Sciatic nerve (tissue), 2 donors: ENCODE measurements at regions not wholly inside any gene's neighbourhood (a gene's known extent, or its start where the extent isn't known, plus 50 kb on each side); places are given as distances from the start of the nearest gene placed in this dataset.

Experiments used
- ATAC-seq: fragments of 200-7000 bp; cut with Tn5 transposase; one replicate; pipeline ENCODE4 v1.9.1; 2020; ENCODE audit warnings: mild to moderate bottlenecking, moderate library complexity
- DNase-seq: peaks from one replicate; pipeline ENCODE4 v3.0.0-alpha.2; 2020; ENCODE audit warnings: low spot score
- intact Hi-C: fragments of 100-400 bp; cut with DNase I; formaldehyde crosslinking; loops from one replicate; pipeline ENCODE4 v1.14.2; 2022
- donor health status: DM: no; HTN: no; CAD: no.
- donor health status: DM: no; HTN: no; CAD: no.

DNA sequence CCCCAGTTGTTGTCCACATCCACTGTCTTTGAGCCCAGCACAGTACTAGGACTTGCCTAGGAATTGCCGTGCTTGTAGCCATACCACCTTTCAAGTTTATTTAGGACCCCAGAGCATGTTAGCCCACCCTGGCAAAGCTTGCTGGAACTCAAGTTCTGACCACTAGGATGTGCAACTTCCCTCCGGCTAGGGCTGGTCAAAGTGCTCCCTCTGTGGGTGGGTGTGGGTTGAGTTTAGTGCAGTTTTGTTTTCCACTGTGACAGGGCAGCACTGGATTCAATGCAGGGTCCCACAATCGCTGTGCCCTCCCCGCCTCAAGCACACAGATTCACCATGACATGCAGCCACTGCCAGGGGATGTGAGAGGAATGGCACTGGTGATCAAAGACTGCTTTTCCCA lies 96.0 kb downstream of the RASGEF1B start:
- intact Hi-C loops, result no loop called here
- DNase-seq (no peak), ATAC-seq (no peak)

DNA sequence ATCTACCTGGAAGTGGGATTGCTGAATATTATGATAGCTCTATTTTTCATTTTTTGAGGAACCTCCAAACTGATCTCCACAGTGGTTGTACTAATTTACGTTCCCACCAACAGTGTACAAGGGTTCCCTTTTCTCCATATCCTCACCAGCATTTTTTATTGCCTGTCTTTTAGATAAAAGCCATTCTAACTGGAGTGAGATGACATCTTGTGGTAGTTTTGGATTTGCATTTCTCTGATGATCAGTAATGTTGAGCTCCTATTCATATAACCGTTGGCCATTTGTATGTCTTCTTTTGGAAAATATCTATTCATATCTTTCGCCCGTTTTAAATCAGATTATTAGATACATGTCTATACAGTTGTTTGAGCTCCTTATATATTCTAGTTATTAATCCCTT lies 101.8 kb downstream of the RASGEF1B start:
- no peak for DNase-seq
- intact Hi-C loops, result no loop called here
- ATAC-seq, result no peak

DNA sequence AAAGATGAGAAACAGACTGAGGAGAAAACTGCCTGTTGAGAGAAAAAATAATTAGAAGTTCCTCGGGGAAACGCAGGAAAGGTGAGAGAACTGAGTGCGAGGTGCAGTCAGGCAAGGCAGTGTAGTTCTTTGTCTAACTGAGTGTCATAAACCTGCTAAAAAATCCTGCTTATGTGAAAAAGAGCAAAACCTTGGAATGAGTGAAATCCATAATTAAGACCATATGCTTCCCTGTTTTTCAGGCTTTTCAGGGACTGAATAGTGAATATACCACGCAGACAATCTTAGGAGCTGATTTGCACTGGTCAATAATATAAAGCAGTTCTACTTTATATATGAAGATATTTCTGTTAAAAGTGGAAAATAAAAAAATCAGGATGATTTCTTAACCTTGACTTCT lies 104.9 kb downstream of the RASGEF1B start:
- DNase-seq, result no peak
- intact Hi-C loops, result no loop called here
- ATAC-seq, result no peak

DNA sequence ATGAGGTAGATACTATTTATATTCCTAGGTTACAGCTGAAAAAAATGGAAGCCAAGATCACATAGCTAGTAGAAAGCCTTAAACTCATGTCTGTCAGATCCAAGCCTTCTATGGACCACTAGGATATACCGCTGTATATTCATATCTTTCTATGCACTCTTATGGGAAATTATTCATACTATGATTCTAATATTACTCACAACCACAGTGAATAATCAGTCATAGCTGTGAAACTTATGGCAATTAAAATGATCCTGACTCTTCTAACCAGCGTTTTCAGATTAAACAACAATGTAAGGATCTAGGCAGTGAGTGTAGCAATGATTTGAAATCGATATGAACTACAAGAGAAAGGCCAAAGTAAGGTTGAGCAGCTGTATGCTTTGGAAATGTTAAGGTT lies 111.0 kb downstream of the RASGEF1B start:
- ATAC-seq, result no peak
- intact Hi-C loops, result no loop called here
- DNase-seq, result no peak

DNA sequence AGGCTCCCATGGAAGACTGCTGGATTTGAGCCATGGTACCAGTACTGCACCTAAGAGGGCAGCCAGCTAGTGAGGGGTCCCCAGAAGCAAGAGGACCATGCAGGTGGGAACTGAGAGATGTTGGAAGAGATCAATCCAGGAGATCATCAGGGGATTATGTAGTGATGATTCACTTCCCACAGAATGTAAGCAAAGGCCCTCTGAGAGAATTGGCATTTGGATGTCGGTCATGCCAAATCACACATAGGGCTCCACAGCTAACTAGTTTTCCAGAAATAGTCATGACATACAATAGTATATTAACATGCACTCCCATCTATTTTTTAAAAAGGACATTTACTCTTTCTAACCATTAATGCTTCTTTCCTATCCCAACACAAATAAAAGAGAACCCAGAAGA lies 112.5 kb downstream of the RASGEF1B start:
- intact Hi-C loops, result no loop called here
- ATAC-seq, result no peak
- DNase-seq, result no peak

DNA sequence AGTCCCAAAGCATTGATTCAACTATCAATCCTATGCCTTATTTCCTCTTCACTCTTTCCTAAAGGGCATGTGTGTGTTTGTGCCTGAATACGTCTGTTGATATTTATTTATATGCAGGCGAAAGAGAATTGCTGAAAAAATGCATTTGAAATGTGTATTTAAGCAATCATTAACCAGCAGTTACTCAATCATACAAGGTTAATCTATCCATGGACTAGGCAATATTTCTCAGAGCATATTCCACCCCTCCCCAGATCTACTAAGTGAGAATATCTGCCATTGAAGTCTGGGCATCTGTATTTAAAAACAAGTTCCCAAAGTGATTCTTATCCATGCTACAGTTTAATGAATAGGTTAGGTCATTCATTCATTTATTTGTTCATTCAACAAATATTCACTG lies 113.6 kb downstream of the RASGEF1B start:
- intact Hi-C loops, result no loop called here
- DNase-seq (no peak), ATAC-seq (no peak)

DNA sequence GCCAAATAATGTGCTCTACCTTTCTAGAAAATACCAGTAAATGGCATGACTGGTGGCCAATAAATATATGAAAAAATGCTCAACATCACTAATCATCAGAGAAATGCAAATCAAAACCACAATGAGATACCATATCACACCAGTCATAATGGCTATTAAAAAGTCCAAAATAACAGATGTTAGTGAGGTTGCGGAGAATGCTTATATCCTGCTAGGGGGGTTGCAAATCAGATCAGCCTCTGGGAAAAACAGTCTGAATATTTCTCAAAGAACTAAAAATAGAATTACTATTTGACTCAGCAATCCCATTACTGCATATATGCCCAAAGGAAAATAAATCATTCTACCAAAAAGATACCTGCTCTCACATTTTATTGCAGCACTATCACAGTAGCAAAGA lies 115.1 kb downstream of the RASGEF1B start:
- intact Hi-C loops, result no loop called here
- DNase-seq (no peak), ATAC-seq (no peak)

DNA sequence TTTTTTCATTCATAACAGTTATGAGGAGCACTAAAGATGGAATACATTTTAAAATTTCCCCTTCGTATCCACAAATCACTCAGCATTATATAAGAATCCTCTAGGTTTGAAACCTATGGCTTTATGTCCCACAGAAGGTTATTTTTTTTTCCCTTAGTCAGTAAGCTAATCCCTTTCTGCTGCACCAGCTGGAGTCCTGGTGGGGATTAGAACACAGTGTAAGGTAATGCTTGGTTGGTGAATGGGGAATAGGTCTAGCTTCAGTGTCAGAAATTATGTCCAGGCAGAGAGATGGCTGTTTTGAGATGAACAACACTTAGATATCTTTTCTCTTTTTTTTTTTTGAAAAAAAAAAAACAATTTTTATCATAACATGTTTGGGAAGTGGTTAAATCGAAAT lies 116.6 kb downstream of the RASGEF1B start:
- no peak for DNase-seq
- intact Hi-C loops, result no loop called here

DNA sequence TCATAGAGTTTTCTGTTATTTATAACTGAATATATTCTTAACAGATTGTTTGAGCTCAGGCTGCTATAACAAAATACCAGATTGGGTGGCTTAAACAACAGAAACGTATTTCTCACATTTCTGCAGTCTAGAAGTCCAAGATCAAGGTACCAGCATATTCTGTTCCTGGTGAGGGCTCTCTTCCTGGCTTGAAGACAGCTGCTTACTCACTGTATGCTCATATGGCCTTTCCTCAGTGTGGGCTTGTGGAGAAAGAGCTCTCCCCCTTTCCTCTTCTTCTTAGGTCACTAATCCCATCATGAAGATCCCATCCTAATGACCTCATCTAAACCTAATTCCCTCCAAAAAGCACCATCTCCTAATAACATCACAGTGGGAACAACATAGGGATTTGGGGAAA lies 117.8 kb downstream of the RASGEF1B start:
- no peak for ATAC-seq
- DNase-seq, result no peak
- intact Hi-C loops, result no loop called here

More for the DNA sequence above, 116.6 kb downstream of the RASGEF1B start:
- ATAC-seq, result no peak

DNA sequence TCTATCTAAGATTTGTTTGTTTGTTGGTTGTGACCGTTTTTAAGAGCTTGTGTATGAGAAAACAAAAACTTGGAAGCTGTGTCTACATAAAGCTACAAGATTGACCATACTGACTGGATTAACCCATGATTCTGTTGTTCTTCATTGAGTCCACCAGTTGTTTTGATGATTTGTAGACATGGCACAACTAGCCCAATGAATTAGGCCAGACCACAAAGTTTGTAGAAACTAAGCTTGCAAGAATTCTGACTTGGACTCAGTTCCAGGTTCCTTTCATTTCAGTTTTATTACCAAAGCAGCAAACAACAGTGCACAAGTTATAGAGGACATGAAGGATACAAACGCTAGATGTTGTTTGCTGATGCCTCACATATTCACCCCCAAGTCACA lies 119.3 kb downstream of the RASGEF1B start:
- DNase-seq (no peak), ATAC-seq (no peak)
- intact Hi-C loops, result no loop called here

DNA sequence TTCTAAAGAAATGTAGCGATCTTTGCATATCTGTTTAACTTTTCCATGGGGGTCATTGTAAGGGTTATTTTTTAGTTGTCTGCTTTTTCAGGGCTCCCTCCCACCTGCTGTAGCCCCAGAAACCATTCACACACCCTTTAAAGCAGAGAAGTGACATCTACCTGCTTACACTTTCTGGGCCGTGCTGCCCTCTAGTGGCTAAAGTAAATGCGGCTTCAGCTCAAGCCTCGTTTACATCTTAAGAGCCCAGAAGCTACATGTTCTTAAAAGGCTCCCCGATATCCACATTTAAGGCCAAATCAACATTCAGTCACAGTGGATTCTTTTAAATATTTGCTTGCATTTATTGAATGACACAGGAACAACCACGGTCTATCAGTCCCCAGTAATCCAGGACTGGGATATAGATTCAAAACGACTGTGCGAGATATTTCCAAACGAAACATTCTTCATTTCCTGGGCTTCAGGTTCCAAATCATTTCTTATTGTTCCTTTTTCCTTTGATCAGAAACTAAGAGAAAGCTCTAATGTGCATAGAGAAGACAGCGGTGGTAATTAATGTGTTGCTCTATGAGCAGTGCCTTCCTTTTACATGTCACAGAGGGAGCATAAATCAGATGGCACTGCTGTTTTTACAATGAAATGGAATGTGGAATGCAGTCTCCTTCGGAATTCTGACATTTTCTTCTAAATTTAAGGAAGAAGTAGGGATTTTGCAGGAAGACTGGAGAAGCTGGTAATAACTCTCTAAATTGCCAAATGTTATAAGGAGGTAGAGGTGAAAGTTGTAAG lies 119.9 kb downstream of the RASGEF1B start:
- peak; percentile 82 for DNase-seq
- peak; percentile 78 for ATAC-seq
- intact Hi-C loops, result no loop called here

DNA sequence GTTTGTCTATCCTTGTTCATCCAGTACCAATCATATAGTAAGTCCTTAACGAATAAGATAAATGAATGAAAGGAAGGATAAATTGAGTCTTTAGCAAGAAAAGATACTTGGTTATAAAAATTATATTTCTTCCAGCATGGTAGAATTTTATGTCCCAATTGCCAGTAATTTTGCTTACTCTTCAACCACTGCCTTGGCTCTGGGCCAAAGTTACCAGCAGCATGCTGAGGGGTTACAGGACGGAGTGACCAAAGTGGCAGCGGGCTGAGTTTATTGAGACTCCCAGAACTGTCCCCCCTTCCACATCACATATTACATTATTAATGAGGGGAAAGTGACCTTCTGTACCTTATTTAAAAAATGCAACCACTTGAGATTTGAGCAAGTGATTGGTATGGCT lies 121.7 kb downstream of the RASGEF1B start:
- ATAC-seq (no peak), DNase-seq (no peak)
- intact Hi-C loops, result no loop called here

DNA sequence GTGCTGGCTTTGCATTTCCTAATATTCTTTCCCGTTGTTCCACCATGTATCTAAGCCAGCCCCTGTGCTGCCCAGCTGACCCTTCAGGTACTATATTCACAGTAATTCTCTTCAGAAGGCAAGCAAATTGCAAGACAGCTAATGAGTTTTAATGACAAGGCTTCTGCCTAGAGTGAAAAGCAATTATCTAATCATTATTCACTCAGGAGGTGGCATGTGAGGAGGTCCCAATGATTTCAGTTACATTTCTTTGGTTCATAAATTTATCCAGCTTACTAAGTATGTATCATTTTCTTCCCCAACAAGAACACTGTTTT lies 123.0 kb downstream of the RASGEF1B start:
- no peak for ATAC-seq
- DNase-seq, result no peak
- intact Hi-C loops, result no loop called here

DNA sequence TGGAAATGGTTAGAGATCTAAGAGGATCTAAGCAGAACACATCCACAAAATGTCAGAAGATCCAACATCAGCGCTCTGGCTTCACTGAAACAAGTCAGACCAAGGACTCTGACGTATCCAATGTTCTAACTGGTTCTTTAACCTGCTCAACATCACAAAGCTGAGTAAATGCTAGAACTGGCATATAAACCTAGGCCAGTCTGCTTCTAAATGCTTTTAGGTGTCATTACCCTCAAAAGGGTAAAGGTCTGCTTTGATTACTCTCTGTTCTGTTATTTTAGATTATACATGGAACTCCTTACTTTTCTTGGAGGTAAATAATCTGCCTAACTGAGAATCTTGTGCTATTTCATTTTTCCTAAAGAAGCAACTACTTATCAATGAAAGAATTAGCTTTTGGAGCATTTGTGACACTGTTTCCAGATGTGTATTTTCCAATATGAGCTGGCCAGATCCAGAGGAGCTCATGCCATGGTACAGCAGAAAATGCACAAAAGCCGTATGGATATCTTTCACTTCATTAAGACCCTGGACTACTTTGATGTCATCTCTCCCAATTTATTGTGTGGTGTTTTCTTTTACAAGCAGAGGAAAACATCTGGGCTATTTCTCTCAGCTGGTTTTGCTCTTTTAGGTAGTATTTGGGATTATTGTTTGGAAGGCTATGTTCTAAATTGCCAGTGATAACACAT lies 123.5 kb downstream of the RASGEF1B start:
- intact Hi-C loops, result no loop called here
- DNase-seq, result no peak
- no peak for ATAC-seq

DNA sequence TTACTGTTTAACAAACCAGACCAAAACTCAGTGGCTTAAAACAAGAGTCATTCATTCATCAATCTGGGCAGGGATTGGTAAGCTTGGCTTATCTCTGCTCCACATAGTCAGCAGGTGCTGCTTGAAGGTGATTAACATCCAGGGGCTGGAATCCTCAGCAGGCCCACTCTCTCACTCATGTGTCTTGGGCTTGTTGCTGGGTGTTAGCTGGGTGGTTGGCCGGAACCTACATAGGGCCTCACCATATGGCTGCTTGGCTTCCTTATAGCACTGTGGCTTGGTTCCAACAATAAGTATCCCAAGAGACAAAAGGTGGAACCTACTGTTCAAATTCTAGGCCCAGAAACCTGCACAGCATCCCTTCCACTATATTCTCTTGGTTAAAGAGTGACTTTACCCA lies 125.0 kb downstream of the RASGEF1B start:
- ATAC-seq, result no peak
- intact Hi-C loops, result no loop called here
- DNase-seq, result no peak

DNA sequence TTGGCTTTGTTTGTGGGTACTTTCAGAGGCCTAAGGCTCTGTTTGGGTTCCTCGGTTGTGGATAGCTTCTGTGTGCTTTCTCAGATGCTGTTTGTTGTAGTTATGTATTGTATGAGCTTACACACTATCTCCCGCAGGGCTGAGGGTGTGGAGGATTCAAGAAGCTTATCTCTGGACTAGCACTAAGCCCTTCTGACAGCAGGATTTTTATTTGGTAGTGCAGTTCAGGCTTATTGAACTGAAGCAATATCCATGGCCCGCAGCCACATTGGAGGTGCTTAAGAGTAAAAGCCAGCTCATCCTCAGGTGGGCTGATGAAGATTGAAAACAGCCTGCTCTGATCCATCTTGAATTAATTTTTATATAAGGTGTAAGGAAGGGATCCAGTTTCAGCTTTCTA lies 128.2 kb downstream of the RASGEF1B start:
- DNase-seq, result no peak
- ATAC-seq, result no peak
- intact Hi-C loops, result no loop called here

DNA sequence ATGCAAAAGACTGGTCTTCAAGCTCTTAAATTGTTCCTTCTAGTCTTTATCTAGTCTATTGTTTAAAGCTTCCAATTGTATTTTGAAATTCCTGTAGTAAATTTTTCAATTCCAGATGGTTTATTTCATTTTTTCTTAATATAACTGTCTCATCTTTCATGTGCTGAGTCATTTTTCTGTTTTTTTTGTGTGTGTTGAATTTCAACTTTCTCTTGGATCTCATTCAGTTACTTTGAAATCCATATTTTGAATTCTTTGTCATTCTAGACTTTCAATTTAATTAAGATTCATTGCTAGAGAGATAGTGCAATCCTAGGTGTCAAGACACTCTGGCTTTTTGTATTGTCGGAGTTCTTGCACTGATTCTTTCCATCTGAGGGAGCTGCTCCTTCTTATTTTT lies 128.0 kb upstream of the PRKG2 start:
- ATAC-seq, result no peak
- no peak for DNase-seq
- intact Hi-C loops, result no loop called here

DNA sequence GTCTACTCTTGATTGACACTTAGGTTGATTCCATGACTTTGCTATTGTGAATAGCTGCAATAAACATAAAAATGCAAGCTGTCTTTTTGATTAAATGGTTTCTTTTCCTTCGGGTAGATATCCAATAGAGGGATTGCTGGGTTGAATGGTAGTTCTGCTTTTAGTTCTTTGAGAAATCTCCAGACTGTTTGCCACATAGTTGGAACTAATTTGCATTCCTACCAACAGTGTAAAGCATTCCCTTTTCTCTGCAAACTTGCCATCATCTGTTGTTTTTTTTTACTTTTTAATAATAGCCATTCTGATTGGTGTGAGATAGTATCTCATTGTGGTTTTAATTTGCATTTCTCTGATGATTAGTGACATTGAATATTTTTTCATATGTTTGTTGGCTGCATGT lies 122.2 kb upstream of the PRKG2 start:
- ATAC-seq (no peak), DNase-seq (no peak)

DNA sequence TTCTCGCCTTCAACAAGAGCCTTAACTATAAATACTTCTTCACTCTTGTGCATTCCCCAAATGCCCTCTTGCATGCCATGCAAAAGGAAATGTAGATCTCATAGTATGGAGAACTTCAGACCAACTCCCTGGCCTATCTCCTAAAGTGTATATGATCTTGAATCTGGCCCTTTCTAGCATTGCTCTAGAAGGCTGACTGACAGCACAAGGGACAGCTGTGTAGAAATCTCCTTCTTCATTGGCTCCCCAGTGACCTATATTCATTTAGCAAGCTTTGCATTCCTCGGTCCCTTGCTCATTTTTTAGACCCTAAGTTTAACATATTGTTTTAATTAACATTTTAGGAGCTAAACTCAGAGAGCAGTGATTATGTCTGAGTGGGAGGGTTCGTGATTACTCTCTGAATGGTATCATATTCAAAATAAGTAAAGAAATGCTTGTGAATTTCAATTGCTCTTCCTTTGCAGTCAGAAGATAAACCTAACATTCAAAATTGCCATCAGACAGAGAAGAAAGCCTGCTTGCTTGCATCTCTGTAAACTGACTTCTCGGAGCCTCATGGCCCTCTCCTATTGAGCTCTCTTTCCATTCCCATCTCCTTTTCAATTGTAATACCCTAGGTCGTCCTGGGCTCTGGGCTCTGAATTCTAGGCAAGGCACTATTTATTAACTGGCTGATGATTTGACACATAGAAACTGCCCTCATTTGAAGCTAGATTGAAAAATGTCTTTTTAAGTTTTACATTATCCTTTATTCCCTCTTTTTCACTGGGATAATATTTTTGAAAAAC lies 120.3 kb upstream of the PRKG2 start:
- no peak for ATAC-seq

More for the DNA sequence above, 122.2 kb upstream of the PRKG2 start:
- intact Hi-C loops, result no loop called here

DNA sequence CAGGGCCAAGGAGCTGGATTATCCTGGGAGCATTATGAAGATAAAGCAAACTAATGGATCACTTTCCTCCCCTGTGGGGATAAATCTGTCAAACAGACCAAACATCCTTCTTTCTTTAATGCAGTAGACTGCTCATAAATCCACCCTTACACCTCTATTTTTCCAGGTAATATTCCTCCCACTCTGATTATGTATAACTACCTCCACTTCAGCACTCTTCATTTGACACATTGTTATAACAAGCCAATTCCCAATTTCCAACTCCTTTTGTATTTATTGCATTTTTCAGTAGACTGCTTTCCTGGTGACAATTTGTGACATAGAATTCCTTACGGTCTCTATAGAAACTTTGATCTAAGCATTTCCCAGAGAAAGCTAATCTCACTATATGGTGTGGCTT lies 115.0 kb upstream of the PRKG2 start:
- ATAC-seq (no peak), DNase-seq (no peak)

More for the DNA sequence above, 120.3 kb upstream of the PRKG2 start:
- intact Hi-C loops, result no loop called here
- no peak for DNase-seq

More for the DNA sequence above, 115.0 kb upstream of the PRKG2 start:
- intact Hi-C loops, result no loop called here
